Smooth muscle cell (in vitro differentiated cells): ENCODE measurements at regions not wholly inside any gene's neighbourhood (a gene's known extent, or its start where the extent isn't known, plus 50 kb on each side); places are given as distances from the start of the nearest gene placed in this dataset.

ENCODE experiments used
- DNase-seq: peaks from one replicate; lab custom pipeline; 2025; ENCODE audit not compliant: unreplicated experiment; lab: John Stamatoyannopoulos, UW
- H2AFZ ChIP-seq: fragments of 200-600 bp; sonication (generic); 2 replicates; pipeline ENCODE4 v1.6.0; 2016; ENCODE audit warnings: antibody characterized with exemption, low read depth, mild to moderate bottlenecking
- H3F3A ChIP-seq: fragments of 200-600 bp; sonication (generic); 2 replicates; pipeline ENCODE4 v1.6.0; 2017; ENCODE audit warnings: antibody characterized with exemption, low read depth
- H3K27ac ChIP-seq: fragments of 200-600 bp; sonication (generic); 2 replicates; pipeline ENCODE4 v1.5.1; 2016; ENCODE audit warnings: low read depth, mild to moderate bottlenecking
- H3K27me3 ChIP-seq: fragments of 200-600 bp; sonication (generic); 2 replicates; pipeline ENCODE4 v1.6.1; 2016; ENCODE audit warnings: low read depth, mild to moderate bottlenecking
- H3K36me3 ChIP-seq: fragments of 200-600 bp; sonication (generic); 2 replicates; pipeline ENCODE4 v1.5.1; 2016; ENCODE audit warnings: low read depth
- H3K4me1 ChIP-seq: fragments of 200-600 bp; sonication (generic); 2 replicates; pipeline ENCODE4 v1.5.1; 2016; ENCODE audit warnings: low read depth
- H3K4me2 ChIP-seq: fragments of 200-600 bp; sonication (generic); 2 replicates; pipeline ENCODE4 v1.6.0; 2016; ENCODE audit warnings: mild to moderate bottlenecking
- H3K4me3 ChIP-seq: fragments of 200-600 bp; sonication (generic); 2 replicates; pipeline ENCODE4 v1.5.1; 2016; ENCODE audit warnings: mild to moderate bottlenecking
- H3K79me2 ChIP-seq: fragments of 200-600 bp; sonication (generic); 2 replicates; pipeline ENCODE4 v1.6.0; 2016; ENCODE audit warnings: low read depth, mild to moderate bottlenecking
- H3K9ac ChIP-seq: fragments of 200-600 bp; sonication (generic); 2 replicates; pipeline ENCODE4 v1.6.0; 2016; ENCODE audit warnings: low read depth
- H3K9me3 ChIP-seq: fragments of 200-600 bp; sonication (generic); replicated peaks from 2 replicates; pipeline ENCODE4 v1.5.1; 2016; ENCODE audit warnings: low read depth
- H4K20me1 ChIP-seq: fragments of 200-600 bp; sonication (generic); 2 replicates; pipeline ENCODE4 v1.6.0; 2016; ENCODE audit warnings: low read depth
- WGBS: methylation state at CpG from one replicate; pipeline ENCODE4 v1.1.7; 2016; ENCODE audit warnings: low lambda C conversion rate; 5-methylcytosine and 5-hydroxymethylcytosine counted together
- TF ChIP-seq, protein P1 (sequence below): fragments of 200-600 bp; sonication (generic); IDR thresholded peaks from 2 replicates; pipeline ENCODE4 v1.5.1; 2017; ENCODE audit warnings: borderline replicate concordance, mild to moderate bottlenecking, antibody characterized with exemption; ENCODE audit not compliant: insufficient read depth, poor library complexity, severe bottlenecking

DNA sequence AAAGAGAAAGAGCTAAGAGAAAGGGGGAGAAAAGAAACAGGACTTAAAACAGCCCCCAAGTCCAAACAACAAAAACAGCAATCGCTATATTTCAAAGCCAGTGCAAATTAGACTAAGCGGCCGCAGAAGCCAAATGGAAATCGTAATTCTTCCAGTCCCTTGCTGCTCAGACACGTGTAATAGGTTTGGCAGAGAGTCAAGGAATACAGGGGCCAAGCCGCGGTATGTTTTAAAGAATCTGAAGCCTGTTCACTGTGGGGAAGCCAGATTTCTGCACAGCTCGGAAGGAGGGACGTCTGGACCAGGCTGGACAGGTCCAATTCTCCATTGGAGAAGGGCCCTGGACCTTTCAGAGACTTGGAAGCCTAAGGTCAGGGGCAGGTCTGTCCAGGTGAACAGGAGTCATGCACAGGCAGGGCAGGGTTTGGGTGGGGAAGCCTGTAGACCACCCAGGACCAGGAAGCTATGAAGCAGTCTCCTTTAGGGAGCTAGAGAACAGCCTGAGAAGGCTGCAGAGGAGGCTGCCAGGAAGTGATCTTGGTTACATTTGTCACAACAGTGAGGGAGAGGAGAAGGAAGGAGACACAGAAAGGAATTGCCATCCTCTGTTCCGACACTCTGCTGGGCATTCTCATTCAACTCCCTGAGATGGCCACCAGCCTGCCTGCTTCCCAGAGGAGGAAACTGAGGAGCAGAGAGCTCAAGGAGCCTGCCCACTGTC, 265.5 kb upstream of the ISX start:
- Histone ChIP-seq H3K9me3 (no peaks in the 10 kb centered on the region), H2AFZ (no peak overlapping the region), H4K20me1 (no peaks in the 10 kb centered on the region), H3K4me3 (no peak overlapping the region), H3K27me3 (no peaks in the 10 kb centered on the region), H3K9ac (no peak overlapping the region), H3F3A (no peaks in the 10 kb centered on the region), H3K27ac (no peak overlapping the region), H3K4me2 (no peak overlapping the region), H3K79me2 (no peaks in the 10 kb centered on the region), H3K4me1 (no peaks in the 10 kb centered on the region), H3K36me3 (no peaks in the 10 kb centered on the region)
- no peak for DNase-seq
- WGBS = 73% methylated on average over 10 of the region's 10 CpGs
- TF ChIP-seq, protein P1, sequence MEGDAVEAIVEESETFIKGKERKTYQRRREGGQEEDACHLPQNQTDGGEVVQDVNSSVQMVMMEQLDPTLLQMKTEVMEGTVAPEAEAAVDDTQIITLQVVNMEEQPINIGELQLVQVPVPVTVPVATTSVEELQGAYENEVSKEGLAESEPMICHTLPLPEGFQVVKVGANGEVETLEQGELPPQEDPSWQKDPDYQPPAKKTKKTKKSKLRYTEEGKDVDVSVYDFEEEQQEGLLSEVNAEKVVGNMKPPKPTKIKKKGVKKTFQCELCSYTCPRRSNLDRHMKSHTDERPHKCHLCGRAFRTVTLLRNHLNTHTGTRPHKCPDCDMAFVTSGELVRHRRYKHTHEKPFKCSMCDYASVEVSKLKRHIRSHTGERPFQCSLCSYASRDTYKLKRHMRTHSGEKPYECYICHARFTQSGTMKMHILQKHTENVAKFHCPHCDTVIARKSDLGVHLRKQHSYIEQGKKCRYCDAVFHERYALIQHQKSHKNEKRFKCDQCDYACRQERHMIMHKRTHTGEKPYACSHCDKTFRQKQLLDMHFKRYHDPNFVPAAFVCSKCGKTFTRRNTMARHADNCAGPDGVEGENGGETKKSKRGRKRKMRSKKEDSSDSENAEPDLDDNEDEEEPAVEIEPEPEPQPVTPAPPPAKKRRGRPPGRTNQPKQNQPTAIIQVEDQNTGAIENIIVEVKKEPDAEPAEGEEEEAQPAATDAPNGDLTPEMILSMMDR = no peak

GRCh38 chr22:34801221-34801620, 264.7 kb upstream of the ISX start:
- WGBS = over 99% methylated on average over 11 of the region's 11 CpGs
- Histone ChIP-seq H3K79me2 (no peaks in the 10 kb centered on the region), H3K4me2 (no peak overlapping the region), H3K4me3 (no peak overlapping the region), H3F3A (no peaks in the 10 kb centered on the region), H3K27ac (no peak overlapping the region), H3K9me3 (no peaks in the 10 kb centered on the region), H3K9ac (no peak overlapping the region), H4K20me1 (no peaks in the 10 kb centered on the region), H2AFZ (no peak overlapping the region), H3K27me3 (no peaks in the 10 kb centered on the region), H3K4me1 (no peaks in the 10 kb centered on the region), H3K36me3 (no peaks in the 10 kb centered on the region)
- TF ChIP-seq, protein P1 = no peak
- no peak for DNase-seq

GRCh38 chr22:34804091-34804490, 261.9 kb upstream of the ISX start:
- WGBS = 88% methylated on average over 3 of the region's 3 CpGs
- TF ChIP-seq, protein P1 = no peak
- H3K4me1 ChIP-seq = no peaks in the 10 kb centered on the region

GRCh38 chr22:34804604-34805003, 261.4 kb upstream of the ISX start:
- no peaks in the 10 kb centered on the region for H4K20me1 ChIP-seq
- 59% methylated on average over 2 of the region's 2 CpGs for WGBS
- no peaks in the 10 kb centered on the region for H3K36me3 ChIP-seq
- TF ChIP-seq, protein P1 = no peak
- H3K27me3 ChIP-seq = no peaks in the 10 kb centered on the region
- no peak overlapping the region for H3K4me3 ChIP-seq
- no peak overlapping the region for H3K27ac ChIP-seq
- DNase-seq = no peak
- no peak overlapping the region for H3K4me2 ChIP-seq
- H3K9me3 ChIP-seq = no peaks in the 10 kb centered on the region
- no peaks in the 10 kb centered on the region for H3F3A ChIP-seq
- H3K4me1 ChIP-seq = no peaks in the 10 kb centered on the region
- H3K79me2 ChIP-seq = no peaks in the 10 kb centered on the region
- no peak overlapping the region for H3K9ac ChIP-seq
- no peak overlapping the region for H2AFZ ChIP-seq

More at GRCh38 chr22:34804091-34804490, 261.9 kb upstream of the ISX start:
- Histone ChIP-seq H3K9me3 (no peaks in the 10 kb centered on the region), H3K27ac (no peak overlapping the region), H4K20me1 (no peaks in the 10 kb centered on the region), H3K79me2 (no peaks in the 10 kb centered on the region), H3K27me3 (no peaks in the 10 kb centered on the region), H3K4me3 (no peak overlapping the region), H3K4me2 (no peak overlapping the region), H3K36me3 (no peaks in the 10 kb centered on the region), H2AFZ (no peak overlapping the region), H3F3A (no peaks in the 10 kb centered on the region), H3K9ac (no peak overlapping the region)
- DNase-seq = no peak
